Neural crest cell (in vitro differentiated cells): ENCODE measurements at regions not wholly inside any gene's neighbourhood (a gene's known extent, or its start where the extent isn't known, plus 50 kb on each side); places are given as distances from the start of the nearest gene placed in this dataset.

Experiments
- DNase-seq: peaks from one replicate; pipeline ENCODE4 v3.0.0; 2021; ENCODE audit warnings: low read depth, mixed read lengths, low spot score
- H3K27ac Mint-ChIP-seq: one replicate; pipeline ENCODE4 v1.8.0; 2021; ENCODE audit warnings: mild to moderate bottlenecking, mixed read lengths; ENCODE audit not compliant: unreplicated experiment
- H3K27me3 Mint-ChIP-seq: 2 replicates; pipeline ENCODE4 v1.8.0; 2021; ENCODE audit warnings: low read depth, mild to moderate bottlenecking, mixed read lengths
- H3K36me3 Mint-ChIP-seq: 2 replicates; pipeline ENCODE4 v1.8.0; 2021; ENCODE audit warnings: low read depth, mild to moderate bottlenecking, mixed read lengths
- H3K4me1 Mint-ChIP-seq: 2 replicates; pipeline ENCODE4 v1.8.0; 2021; ENCODE audit warnings: mixed read lengths
- H3K4me3 Mint-ChIP-seq: one replicate; pipeline ENCODE4 v1.8.0; 2021; ENCODE audit warnings: mild to moderate bottlenecking, mixed read lengths
- H3K9me3 Mint-ChIP-seq: 2 replicates; pipeline ENCODE4 v1.8.0; 2021; ENCODE audit warnings: mixed read lengths
- CTCF ChIP-seq: fragments of 200-600 bp; sonication (generic); conservative IDR thresholded peaks from 2 replicates; pipeline ENCODE4 v1.5.0; 2021; ENCODE audit warnings: antibody characterized with exemption, mild to moderate bottlenecking

GRCh38 chrX:38871129-38872029 lies 70.1 kb downstream of the MID1IP1 start:
- peaks cover 3% of the 10 kb centered on the region for H3K9me3 Mint-ChIP-seq
- no peak for DNase-seq
- H3K27ac Mint-ChIP-seq: no peak overlapping the region
- no peaks in the 10 kb centered on the region for H3K36me3 Mint-ChIP-seq
- no peak for TF ChIP-seq CTCF
- H3K27me3 Mint-ChIP-seq: no peaks in the 10 kb centered on the region
- peaks cover 11% of the 10 kb centered on the region for H3K4me1 Mint-ChIP-seq
- no peak overlapping the region for H3K4me3 Mint-ChIP-seq

- no peak overlapping the region for H3K27ac Mint-ChIP-seq
- no peaks in the 10 kb centered on the region for H3K36me3 Mint-ChIP-seq
- H3K4me3 Mint-ChIP-seq: no peak overlapping the region
- H3K4me1 Mint-ChIP-seq: no peaks in the 10 kb centered on the region
- TF ChIP-seq CTCF: no peak
- no peaks in the 10 kb centered on the region for H3K27me3 Mint-ChIP-seq
- peaks cover 10% of the 10 kb centered on the region for H3K9me3 Mint-ChIP-seq
- no peak for DNase-seq
Observed at GRCh38 chrX:38877366-38877765, 76.1 kb downstream of the MID1IP1 start.

GRCh38 chrX:38878641-38879340 lies 77.5 kb downstream of the MID1IP1 start:
- Mint-ChIP-seq H3K27me3 (no peaks in the 10 kb centered on the region), H3K36me3 (no peaks in the 10 kb centered on the region), H3K4me3 (no peak overlapping the region), H3K9me3 (peaks cover 10% of the 10 kb centered on the region), H3K4me1 (no peaks in the 10 kb centered on the region), H3K27ac (no peak overlapping the region)
- no peak for DNase-seq
- no peak for TF ChIP-seq CTCF

- TF ChIP-seq CTCF: no peak
- H3K27me3 Mint-ChIP-seq: no peaks in the 10 kb centered on the region
- no peak for DNase-seq
- peaks cover 7% of the 10 kb centered on the region for H3K9me3 Mint-ChIP-seq
- no peak overlapping the region for H3K4me3 Mint-ChIP-seq
- no peak overlapping the region for H3K27ac Mint-ChIP-seq
- no peaks in the 10 kb centered on the region for H3K4me1 Mint-ChIP-seq
- H3K36me3 Mint-ChIP-seq: no peaks in the 10 kb centered on the region
Observed at GRCh38 chrX:38879631-38880220, 78.5 kb downstream of the MID1IP1 start.

GRCh38 chrX:38880296-38880854 lies 79.1 kb downstream of the MID1IP1 start:
- Mint-ChIP-seq H3K4me3 (no peak overlapping the region), H3K4me1 (no peaks in the 10 kb centered on the region), H3K36me3 (no peaks in the 10 kb centered on the region), H3K9me3 (peaks cover 7% of the 10 kb centered on the region), H3K27me3 (no peaks in the 10 kb centered on the region), H3K27ac (no peak overlapping the region)
- TF ChIP-seq CTCF: no peak
- no peak for DNase-seq
